Colonic mucosa (tissue), 4 donors: ENCODE measurements at regions not wholly inside any gene's neighbourhood (a gene's known extent, or its start where the extent isn't known, plus 50 kb on each side); places are given as distances from the start of the nearest gene placed in this dataset.

Source experiments
- DNase-seq: peaks from one replicate; pipeline ENCODE4 v3.0.0-alpha.2; 2020
- H3K27ac ChIP-seq: fragments of 200-600 bp; one replicate; pipeline ENCODE4 v1.8.0; 2021
- H3K27me3 ChIP-seq: fragments of 200-600 bp; one replicate; pipeline ENCODE4 v1.8.0; 2021
- H3K36me3 ChIP-seq: fragments of 200-600 bp; one replicate; pipeline ENCODE4 v1.8.0; 2021
- H3K4me1 ChIP-seq: fragments of 200-600 bp; one replicate; pipeline ENCODE4 v1.8.0; 2021; ENCODE audit warnings: mild to moderate bottlenecking
- H3K4me3 ChIP-seq: fragments of 200-600 bp; one replicate; pipeline ENCODE4 v1.8.0; 2021
- H3K9ac ChIP-seq, 2 donors: one replicate each; pipeline ENCODE4 v1.7.0; 2013; ENCODE audit warnings: control low read depth in 2 of 2, low read depth in 2 of 2, low read length in 2 of 2
- H3K9me3 ChIP-seq: fragments of 200-600 bp; one replicate; pipeline ENCODE4 v1.8.0; 2021
- intact Hi-C: fragments of 100-400 bp; cut with DNase I; formaldehyde crosslinking; loops from one replicate; pipeline ENCODE4 v1.14.1; 2022
- TF ChIP-seq, protein P1 (sequence below): fragments of 200-600 bp; IDR thresholded peaks from one replicate; pipeline ENCODE4 v1.8.0; 2022; ENCODE audit warnings: antibody characterized with exemption, mild to moderate bottlenecking
- donor health status: healthy.
- donor health status: DM: no; HTN: no; CAD: no.
- donor health status: DM: no; HTN: no; CAD: no.

DNA sequence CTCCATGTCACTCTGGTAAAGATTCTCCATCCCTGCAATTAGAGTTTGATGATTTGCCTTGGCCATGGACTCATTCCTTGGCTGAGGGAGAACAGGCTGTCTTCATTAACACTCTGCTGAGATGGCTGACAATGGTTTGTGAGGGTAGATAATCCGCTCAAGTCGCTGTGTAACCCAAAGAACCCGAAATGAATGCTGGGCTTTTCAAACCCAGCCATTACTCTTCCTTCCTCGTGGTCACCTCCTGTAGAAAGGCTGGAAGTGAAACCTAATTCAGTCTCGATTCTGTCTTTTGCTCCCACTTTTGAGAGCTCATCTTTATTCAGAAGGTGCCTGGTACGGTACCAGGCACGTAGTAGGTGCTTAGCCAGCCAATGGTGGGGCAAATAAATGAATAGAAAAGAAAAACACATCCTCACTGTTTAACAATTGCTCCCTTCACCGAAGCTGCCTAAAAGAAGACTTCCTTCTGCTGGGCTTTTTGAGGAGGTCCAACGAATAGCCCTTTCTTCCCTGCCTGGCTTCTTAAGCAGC lies 190.2 kb downstream of the BCAS1 start:
- intact Hi-C loops, result no loop called here
- DNase-seq, result no peak
- H3K4me1 ChIP-seq, result no peaks in the 10 kb centered on the region
- no peaks in the 10 kb centered on the region for H3K36me3 ChIP-seq
- no peaks in the 10 kb centered on the region for H3K27me3 ChIP-seq
- H3K9ac ChIP-seq, result no peak overlapping the region
- TF ChIP-seq, protein P1, sequence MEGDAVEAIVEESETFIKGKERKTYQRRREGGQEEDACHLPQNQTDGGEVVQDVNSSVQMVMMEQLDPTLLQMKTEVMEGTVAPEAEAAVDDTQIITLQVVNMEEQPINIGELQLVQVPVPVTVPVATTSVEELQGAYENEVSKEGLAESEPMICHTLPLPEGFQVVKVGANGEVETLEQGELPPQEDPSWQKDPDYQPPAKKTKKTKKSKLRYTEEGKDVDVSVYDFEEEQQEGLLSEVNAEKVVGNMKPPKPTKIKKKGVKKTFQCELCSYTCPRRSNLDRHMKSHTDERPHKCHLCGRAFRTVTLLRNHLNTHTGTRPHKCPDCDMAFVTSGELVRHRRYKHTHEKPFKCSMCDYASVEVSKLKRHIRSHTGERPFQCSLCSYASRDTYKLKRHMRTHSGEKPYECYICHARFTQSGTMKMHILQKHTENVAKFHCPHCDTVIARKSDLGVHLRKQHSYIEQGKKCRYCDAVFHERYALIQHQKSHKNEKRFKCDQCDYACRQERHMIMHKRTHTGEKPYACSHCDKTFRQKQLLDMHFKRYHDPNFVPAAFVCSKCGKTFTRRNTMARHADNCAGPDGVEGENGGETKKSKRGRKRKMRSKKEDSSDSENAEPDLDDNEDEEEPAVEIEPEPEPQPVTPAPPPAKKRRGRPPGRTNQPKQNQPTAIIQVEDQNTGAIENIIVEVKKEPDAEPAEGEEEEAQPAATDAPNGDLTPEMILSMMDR, result no peak
- H3K4me3 ChIP-seq, result no peak overlapping the region
- H3K9me3 ChIP-seq, result no peaks in the 10 kb centered on the region
- H3K27ac ChIP-seq, result no peak overlapping the region

DNA sequence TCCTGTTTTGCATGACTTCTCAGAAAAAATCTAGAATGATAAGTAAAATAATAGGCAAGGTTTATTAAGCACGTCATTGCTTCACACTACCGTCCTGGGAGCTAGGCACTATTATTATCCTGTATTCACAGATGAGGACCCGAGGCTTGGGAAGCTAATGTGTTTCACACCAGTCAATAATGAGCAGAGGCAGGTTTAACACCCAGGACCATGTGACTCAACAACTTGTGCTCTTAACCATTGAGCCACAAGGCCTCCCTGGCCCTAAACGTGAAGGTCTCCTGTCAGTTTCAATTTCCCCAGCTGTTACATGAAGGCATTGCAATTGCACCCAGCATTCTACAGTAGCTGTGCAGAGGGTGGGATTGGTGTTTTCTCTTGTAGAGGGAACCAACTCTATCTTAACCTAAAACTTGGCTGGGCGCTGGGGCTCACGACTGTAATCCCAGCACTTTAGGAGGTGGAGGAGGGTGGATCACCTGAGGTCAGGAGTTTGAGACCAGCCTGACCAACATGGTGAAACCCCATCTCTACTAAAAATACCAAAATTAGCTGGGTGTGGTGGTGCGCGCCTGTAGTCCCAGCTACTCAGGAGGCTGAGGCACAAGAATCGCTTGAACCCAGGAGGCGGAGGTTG lies 191.2 kb downstream of the BCAS1 start:
- Histone ChIP-seq H3K9me3 (no peaks in the 10 kb centered on the region), H3K36me3 (no peaks in the 10 kb centered on the region), H3K27me3 (no peaks in the 10 kb centered on the region), H3K4me1 (no peaks in the 10 kb centered on the region), H3K27ac (no peak overlapping the region), H3K4me3 (no peak overlapping the region), H3K9ac (no peak overlapping the region)
- TF ChIP-seq, protein P1, result no peak
- intact Hi-C loops, result no loop called here
- no peak for DNase-seq

DNA sequence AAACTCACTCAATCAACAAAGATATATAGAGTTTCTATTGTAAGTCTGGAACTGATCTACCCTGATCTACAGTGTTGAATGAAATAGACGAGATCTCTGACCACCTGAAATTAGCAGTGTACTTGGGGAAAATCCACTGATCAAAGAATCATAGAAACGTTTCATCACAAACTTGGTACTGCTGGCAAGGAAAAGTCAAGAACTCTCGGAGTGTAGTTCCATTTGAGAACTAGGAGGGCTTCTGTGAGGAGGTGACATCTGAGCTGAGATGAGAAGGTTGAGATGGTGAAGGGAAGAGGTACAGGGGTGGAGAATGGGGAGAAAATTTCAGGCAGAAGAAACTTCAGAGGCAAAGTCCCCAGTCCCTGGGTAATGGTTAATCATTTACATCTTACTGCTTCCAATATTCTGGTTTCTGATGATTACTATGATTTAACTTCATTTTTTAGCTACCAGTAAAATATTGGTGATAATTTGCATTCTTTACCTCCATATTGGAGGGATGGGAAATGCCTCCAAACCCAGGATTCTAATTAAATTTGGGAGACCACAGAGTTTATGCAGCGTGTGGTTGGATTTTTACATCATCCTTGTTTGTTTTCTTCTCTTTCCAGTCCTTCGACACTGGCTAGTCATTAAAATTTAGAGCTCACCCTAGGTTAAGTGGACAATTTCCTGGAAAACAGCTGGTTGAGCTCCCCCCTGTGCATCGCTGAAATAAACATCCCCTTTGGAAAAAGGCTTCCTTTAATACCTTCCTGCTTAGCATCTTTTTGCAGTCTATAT lies 191.9 kb downstream of the BCAS1 start:
- Histone ChIP-seq H3K4me1 (no peaks in the 10 kb centered on the region), H3K36me3 (no peaks in the 10 kb centered on the region), H3K27ac (no peak overlapping the region), H3K9me3 (no peaks in the 10 kb centered on the region), H3K9ac (no peak overlapping the region), H3K4me3 (no peak overlapping the region), H3K27me3 (no peaks in the 10 kb centered on the region)
- intact Hi-C loops, result no loop called here
- TF ChIP-seq, protein P1, result no peak
- DNase-seq, result no peak

DNA sequence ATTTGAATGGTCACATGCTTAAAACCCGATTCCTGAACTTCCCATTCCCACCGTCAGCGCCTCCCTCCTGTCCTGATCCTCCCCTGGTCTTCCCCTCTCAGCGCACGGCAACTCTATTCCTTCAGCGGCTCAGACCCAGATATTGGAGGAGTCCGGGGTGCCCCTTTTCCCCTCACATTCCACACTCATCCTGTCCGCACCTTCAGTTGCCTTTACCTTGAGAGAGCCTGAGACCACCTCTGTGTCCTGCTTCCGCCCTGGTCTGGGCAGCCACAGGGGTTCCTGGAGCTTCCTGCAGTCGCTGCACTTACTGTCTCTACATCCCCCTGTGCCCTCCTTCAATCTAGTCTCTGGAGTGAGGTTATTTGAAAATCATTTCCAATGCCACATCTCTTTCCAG lies 193.4 kb downstream of the BCAS1 start:
- Histone ChIP-seq H3K4me1 (peaks cover 5% of the 10 kb centered on the region), H3K9ac (no peak overlapping the region), H3K4me3 (no peak overlapping the region), H3K27me3 (no peaks in the 10 kb centered on the region), H3K9me3 (no peaks in the 10 kb centered on the region), H3K27ac (no peak overlapping the region), H3K36me3 (no peaks in the 10 kb centered on the region)
- DNase-seq, result no peak
- TF ChIP-seq, protein P1, result no peak
- intact Hi-C loops, result no loop called here

DNA sequence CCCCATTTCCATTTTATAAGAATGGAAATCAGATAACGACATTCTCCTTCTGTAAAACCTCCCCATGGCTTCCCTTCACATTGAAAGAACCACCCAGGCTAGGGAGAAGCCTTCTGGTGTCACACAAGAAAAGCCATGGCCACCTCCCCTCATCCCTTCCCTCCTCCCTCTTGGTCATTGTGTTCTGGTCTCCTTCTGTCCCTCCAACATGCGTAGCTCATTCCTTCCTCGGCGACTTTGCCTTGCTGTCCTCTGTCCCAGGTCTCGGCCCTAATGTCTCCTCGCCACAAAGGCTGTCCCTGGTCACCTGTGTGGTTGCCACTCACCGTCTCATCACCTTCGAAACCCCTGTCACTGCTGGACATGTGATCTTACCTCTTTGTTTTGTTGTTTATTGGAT lies 193.9 kb downstream of the BCAS1 start:
- Histone ChIP-seq H3K27me3 (no peaks in the 10 kb centered on the region), H3K4me3 (no peak overlapping the region), H3K9me3 (no peaks in the 10 kb centered on the region), H3K9ac (no peak overlapping the region), H3K4me1 (peaks cover 5% of the 10 kb centered on the region), H3K27ac (no peak overlapping the region), H3K36me3 (no peaks in the 10 kb centered on the region)
- TF ChIP-seq, protein P1, result no peak
- intact Hi-C loops, result no loop called here
- no peak for DNase-seq
